Activated CD4-positive, alpha-beta T cell treated with anti-CD3 and anti-CD28 coated beads, Interleukin-2, amount 50 U/mL, for 4 hours (primary cell): ENCODE measurements at regions not wholly inside any gene's neighbourhood (a gene's known extent, or its start where the extent isn't known, plus 50 kb on each side); places are given as distances from the start of the nearest gene placed in this dataset.
"Not testable (repeated sequence)": the region's sequence is repeated elsewhere in the genome, so short reads cannot be mapped to it uniquely, and the experiment has no call there.

Source experiments
- DNase-seq, 2 experiments: peaks; one replicate each; pipeline ENCODE4 v3.0.0-alpha.2; 2020

DNA sequence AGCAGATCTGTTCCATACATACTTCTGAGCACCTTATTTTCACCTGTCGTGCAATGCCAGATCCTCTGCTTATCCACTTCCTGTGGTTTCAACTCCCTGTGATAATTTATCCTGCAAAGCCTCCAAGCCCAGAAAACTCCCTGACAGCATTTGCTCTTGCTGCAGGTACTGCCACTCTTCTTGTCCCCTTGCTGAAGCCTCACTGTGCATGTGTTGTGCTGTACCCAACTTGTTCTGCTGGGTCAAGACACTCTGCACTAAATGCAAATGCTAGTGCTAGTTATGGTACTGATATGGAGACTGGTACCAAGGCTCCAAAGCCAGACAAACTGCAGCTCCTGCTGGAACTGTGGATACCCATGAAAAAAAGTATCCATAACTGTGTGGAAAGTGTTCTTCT is 315.4 kb upstream of the MIR17HG start:
- no peak for DNase-seq

DNA sequence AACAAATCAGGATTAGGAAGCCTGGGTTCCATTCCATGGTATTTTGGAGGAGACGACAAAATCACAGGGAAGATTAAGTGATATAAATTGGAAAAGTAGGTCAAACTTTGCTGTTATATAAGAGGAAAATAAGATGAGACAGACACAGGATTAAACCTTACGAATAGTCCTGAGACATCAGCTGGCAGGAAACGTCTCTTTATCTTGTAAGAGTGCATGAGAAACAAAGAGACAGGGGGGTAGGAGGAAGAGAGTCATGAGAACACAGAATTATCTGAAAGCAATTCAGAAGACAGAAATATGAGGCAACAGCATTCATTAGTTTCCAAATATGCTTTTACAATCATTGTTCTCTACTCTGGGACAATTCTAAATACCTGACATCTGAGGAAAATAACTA is 310.6 kb upstream of the MIR17HG start:
- no peak for DNase-seq

DNA sequence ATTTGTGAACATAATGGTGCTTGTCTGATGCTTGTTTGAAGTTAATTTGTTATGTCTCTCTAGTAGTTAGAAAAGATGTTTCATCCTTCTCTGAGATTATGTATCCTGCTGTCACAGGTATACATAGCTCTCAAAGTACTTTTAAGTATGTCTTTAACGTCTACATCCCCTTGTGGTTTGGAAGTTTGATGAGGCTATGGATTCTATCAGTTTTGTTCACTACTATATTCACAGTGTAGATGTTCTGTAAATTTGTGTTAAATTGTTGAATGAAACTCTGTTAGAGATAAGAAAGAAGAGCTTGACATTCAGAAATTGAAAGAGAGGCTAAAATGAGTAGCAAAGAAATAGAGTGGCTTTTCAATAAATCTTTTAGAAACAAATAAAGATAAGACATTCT is 304.6 kb upstream of the MIR17HG start:
- no peak for DNase-seq

DNA sequence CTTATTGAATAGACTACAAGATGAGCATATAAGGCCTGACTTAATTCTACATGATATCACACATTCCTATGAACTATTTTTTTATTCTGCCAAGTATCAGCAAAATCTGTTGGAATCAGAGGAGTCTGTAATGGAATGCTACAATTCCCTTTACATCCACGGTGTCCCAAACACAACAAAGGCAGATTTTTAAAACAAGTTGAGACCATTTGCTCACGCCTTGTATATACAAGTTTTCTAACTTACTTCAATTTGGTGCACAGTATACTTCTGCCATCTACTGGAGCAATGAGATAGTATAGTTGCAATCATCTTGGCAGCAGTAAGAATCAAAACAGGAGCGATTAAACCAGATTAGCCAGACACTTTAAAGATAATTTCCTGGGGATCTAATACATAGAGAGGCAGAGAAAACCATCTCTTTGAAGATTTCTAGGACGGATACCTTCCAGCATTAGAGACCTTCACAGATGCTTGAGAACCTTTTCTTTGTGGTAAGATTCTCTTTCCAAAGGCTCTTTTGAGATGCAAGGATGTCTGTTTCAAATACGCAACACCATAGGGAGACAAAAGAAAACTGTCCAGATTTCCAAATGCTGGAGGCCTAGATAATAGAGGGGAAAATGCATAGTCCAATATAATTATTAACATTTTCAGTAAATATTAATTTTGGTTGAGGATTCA is 302.0 kb upstream of the MIR17HG start:
- DNase-seq: no peak

DNA sequence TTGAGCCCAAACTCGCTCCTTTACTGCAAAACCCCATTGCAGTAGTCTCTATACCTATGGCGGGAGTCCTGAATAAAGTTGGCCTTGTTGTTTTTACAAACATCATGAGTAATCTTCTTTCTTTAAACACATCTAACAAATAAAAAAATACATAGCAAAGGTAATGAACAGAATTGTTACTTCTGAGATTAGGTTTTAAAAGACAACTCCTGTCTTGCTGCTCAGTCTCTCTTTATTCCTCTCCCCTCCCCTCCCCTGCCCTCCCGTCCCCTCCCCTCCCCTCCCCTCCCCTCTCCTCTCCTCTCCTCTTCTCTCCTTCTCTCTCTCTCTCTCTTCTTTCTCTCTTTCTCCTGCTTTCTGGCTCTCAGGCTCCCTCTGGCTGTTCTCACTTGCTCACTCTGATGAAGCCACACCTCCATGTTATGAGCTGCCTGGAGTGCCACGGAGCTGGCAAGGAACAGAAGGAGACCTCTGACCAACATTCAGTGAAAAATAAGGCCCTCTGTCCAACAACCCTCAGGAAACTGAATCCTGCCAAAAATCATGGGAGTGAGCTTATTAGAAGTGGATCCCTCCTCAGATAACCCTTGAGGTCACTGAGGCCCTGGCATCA is 300.7 kb upstream of the MIR17HG start:
- DNase-seq: no peak

DNA sequence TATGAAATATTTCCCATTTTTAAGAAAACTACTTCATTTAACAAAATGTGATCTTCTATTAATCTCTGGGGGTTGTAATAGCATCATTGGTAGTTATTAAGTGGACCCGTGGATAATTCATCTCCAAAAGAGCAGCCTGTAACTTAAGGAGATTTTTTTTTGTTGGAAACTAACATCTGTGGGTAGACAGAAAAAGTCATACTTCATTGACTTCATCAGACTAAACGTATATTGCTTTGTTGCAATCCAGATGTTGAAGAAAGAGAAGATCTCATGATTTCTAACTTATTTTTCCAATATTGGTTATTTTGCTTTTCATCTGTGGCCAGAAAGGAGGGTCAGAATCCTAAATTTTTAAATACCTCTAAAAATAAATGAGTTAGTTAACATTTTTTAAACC is 296.5 kb upstream of the MIR17HG start:
- no peak for DNase-seq

DNA sequence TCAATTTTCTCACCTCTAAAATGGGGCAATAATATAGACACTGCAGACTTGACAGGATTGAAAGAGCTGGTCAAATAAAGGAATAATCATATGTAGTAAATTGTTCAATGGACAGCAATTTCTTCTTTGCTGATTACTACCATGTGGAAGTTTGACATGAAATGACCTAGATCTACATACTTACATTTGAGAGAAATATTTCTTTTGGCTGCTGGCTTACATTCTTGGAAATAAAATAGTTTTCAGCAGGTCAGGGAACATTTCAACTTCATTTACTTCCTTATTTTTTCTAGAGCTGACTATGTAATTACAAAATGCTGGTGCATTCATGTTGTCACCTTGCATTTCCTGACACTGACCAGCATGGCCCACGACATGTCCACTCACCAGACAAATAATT is 294.6 kb upstream of the MIR17HG start:
- no peak for DNase-seq

DNA sequence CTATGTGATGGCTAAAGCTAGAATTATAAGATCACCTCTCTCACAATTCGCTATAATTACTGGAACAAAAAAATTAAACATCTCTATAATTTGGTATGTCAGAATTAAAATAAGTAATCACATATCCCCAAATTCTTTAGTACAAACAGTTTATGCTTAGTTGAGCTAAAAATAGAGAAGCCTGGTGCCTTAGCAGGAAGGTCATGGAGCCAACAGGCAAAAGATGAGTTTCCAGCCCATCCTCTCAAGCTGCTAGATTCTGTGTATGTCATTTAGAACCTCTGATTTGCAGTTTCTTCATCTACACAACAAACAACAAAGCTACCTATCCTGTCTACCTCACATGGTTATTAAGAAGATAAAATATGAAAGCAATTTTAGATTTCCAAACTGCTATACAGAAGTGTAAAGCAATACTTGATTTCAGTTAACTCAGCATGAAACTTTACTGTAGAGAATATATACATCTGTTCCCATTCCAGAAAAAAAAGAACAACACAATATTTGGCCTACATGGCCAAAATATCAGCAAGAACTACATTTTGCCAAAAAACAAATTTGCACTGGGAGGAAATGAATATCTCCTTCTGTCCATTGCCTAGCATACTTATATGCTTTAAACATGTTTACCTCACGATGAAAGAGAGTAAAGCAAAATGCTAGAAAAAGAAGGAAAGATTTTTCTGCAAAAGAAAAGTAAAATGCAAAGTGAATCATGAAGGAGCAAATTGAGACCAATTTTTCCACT is 294.0 kb upstream of the MIR17HG start:
- DNase-seq: no peak

DNA sequence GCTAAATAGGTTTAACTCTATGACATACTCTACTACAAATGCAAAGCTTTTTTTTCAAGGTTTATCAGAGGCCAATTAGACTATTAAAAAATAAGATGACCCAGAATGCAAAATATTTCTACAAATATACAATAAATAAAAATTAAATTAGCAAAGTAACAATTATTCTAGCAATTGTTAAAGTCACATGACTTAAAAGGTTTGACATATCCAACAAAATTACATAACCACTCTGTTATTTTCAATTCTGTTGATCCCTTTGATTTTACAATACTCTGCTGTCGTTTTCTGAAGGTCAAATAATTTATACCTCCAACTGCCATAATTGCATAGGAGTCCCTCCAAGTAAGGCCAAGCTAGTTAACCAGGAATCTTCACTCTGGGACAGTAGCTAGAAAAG is 292.6 kb upstream of the MIR17HG start:
- no peak for DNase-seq

DNA sequence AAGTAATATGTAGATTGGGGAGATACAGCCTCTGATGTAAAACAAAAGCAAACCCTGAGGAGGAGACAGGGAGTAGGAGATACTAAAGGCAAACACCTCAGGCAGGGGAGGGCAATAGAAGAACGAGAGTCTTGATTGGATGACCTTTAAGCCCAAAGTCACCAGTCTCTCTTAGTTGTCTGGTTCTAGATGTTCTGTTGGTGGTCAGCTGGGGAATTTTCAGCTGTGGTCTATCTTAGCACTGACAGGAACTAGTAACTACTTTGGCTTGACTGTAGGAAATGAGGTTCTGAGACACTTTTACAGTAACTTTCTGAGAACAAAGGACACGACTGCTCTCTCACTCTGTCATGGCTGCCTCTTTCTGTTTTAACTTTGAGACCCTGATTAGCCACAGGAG is 290.7 kb upstream of the MIR17HG start:
- DNase-seq: no peak

DNA sequence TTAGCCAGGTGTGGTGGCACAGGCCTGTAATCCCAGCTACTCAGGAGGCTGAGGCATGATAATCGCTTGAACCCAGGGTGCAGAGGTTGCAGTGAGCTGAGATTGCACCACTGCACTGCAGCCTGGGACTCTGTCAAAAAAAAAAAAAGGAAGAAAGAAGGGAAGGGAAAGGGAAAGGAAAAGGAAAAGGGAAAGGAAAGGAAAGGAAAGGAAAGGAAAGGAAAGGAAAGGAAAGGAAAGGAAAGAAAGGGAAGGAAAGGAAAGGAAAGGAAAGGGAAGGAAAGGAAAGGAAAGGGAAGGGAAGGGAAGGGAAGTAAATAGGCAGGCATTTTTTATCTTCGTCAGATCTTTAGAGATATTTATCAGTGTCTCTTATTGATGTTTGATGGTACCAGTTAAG is 290.0 kb upstream of the MIR17HG start:
- not testable (repeated sequence) for DNase-seq

DNA sequence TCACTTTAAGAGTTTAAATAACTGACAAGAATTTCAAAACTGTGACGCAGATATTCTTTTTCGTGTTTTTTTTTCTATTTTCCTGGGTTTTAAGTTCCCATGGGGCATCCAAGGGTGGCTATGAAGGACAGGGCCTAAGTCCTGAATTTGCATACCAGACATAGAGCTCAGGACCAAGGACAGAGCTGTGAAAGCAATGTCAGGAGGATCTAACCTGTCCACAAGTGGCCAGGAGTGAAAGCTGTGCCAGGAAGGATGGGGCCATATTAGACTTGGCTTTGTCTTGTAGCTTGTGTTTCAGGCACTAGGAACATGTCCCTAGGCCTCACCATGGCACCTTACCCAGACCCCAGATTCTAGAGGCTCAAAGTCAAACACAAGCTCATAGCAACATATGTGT is 289.4 kb upstream of the MIR17HG start:
- no peak for DNase-seq

DNA sequence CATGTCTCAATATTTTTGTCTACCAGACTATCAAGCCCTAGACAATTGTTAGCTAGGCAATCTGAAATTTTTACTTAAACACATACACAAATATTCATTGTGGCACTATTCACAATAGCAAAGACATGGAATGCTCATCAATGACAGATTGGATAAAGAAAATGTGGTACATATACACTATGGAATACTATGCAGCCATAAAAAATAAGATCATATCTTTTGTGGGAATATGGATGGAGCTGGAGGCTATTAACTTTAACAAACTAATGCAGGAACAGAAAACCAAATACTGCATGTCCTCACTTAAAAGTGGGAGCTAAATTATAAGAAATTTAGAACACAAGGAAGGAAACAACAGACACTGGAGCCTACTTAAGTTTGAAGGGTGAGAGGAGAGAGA is 288.6 kb upstream of the MIR17HG start:
- DNase-seq: no peak

DNA sequence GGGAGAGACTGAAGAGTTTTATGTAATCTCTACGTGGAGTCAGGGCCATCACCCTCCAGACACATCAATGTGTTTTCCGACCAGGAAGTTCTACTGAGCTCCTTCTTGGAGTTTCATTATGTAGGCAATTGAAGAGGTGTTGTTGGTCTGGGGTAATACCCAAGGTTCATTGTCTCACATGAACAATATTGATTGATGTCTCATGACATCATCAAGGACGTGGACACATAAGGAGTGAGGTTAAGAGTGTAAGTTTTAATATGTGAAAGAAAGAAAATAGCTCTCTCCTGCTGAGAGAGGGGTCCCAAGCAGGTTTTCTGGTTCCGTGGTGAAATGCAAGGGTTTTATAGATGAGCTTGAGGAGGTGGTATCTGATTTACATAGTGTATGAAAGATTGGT is 280.7 kb upstream of the MIR17HG start:
- DNase-seq: no peak

DNA sequence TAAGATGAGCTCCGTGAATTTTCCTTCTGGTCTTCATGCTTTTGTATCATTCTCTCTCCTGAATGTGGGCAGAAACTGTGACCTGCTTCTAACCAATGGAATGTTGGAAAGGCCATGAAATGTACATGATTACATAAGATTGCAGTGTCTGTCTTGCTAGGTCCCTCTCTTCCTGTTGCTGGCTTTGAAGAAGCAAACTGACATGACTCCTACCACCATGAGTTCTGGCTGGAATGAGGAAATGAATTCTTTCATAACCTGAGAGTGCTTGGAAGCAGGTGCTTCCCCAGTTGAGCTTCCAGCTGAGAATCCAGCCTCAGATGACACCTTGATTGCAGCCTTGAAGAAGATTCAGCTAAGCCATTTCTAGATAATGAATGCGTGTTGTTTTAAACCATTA is 275.0 kb upstream of the MIR17HG start:
- no peak for DNase-seq

DNA sequence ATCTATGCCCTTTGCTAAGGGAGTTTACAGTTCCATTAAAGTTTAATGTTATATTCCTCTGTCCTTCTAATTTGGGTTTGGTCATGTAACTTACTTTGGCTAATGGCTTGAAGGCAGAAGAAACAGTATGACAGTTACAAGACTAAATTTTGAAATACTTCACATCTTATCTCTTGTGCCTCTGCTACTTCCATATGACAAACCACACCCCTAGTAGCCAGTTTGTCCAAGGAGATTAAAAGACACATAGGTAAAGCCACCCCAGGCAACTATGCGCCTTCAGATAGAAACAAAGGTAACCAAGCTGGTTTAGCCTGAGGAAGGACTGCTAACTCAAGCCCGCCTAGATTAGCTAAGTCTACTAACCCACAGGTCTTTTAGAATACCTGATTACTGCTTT is 273.4 kb upstream of the MIR17HG start:
- DNase-seq: no peak

DNA sequence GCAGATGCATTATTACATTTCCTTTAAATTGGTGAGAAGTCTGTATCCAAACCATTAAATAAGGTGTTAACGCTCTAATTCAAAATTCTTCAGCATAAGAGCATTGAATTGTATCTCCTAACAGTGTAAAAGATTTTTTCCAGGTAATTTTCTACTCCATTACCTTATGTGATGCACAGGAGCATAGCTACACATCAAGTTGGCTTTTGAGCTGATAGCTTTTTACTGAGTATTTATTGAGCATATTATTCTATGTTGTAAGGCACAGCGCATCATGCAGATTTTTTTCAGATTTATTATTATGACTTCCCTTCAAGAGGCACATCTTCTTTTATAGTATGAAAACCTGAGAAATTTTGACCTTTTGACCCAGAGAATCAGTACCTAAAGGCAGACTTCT is 270.7 kb upstream of the MIR17HG start:
- DNase-seq: no peak

DNA sequence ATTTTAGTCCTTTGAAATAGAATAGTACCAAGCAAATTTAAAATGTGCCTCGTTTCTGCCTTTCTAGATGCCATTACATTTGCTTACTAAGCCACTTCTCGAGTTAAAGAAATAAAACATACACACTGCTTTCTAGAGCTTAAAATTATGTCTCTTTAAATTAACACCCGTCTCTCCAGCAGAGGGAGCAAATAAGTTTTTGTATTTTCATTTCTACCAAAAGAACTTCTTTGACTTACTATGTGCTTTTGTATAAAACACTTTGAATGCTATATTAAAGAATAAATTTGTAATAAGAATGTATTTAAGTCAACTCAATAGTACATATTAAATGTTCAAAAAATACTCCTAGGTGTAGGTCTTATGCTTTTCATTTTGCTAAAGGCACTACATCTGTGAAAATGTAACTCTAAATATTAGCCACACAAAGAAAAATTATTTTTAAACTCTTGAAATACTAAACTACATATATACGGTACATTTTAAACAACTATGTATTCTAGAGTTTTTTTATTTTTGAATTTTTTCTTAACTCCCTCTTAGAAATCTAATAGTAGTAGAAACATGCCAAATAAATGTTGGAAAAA is 269.3 kb upstream of the MIR17HG start:
- DNase-seq: no peak

DNA sequence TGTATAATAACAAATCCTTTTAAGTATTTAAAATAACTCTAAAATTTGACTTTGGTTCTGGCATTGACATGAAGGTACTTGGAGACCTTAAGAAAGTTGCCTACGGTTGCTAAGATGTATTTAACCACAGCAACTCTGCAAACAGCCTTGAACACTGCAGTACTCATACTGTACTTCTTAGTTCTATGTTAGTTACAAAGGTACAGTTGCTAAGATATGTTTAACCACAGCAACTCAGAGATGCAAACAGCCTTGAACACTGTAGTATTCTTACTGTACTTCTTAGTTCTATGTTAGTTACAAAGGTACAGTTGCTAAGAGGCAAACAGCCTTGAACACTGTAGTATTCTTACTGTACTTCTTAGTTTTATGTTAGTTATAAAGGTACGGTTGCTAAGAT is 268.3 kb upstream of the MIR17HG start:
- no peak for DNase-seq

DNA sequence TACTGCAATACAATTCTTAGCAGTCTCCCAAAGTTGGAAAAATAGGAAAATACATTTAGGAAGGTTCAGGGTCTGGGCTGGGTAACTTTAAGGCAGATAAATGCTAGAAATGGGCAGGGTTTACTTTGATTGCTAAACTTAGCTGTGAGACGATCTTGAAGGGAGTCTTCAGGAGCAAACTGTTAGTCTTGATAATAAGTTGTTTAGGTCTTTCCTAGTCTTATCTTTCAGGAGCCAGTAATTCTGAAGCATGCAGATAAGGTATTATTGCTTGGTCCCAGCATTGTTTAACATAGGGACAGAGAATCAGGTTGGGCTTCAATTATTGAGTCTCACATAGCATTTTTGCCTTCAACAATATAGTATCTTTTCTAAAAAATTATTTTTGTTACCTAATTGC is 262.4 kb upstream of the MIR17HG start:
- no peak for DNase-seq

DNA sequence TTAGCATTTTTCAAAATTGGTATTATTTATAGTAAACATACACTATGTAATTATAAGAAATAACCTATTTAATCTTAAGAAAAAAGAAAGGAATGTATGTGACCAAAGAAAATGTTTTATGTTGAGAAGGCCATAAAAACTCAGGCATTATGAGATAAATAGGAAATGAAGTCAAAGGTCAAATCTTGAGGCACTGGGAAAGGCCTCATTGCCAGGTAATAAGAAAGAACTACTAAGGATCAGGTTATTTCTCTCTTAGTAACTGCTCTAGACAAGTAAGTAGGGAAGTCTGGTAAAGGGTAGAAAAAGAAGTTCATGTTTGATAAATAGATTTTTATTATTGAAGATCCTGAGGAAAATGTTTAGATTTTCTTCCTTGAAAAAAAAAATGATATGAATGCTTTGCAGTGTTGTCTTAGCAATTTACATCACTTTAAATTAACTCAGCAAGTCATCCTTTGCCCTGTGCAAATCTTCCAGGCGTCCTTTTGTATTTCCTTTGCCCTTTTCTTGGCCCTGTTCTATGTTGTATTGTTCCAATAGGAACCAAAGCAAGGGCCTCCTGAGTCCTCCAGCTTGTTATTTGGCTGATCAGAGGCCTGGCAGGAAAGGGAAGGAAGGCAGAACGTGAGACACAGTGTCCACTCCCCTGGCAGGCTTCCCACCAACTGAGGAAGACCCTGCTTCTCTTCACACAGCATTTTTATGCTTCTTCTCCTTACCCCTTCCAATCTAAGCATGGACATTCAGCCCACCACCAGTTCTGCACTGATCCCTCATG is 260.4 kb upstream of the MIR17HG start:
- no peak for DNase-seq

DNA sequence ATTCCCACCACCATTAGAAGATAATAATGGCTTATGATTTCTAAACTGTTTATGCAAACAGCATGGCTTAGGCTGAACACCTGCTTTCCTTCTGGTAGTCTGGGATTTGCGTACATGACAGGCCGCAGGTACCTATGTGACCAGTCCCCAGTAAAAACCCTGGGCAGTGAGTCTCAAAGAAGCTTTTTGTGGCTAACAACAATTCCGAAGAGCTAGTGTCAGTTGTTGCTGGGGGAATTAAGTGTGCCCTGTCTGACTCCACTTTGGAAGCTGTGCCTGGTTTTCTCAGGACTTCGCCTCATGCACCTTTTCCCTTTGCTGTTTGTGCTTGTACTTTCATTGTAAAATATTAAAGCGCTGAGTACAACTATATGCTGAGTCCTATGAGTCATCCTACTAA is 250.2 kb upstream of the MIR17HG start:
- DNase-seq: no peak

DNA sequence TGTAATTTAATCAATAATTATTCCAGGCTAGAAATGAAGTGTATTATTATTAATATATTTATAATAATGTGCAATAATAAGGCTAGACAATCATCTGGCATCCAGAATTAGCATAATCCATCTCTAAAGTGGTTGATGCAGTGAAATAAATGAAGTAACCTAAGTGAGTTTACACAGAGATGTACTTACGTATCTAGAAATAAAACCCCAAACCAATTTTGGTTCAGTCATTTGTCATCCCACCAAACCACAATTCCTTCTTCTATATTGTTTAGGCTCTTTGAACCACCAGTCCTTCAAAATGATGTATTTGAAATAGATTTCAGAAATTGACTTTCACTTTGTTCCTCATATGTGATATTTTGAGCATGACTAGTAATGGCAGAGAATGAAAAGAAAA is 247.6 kb upstream of the MIR17HG start:
- DNase-seq: no peak
